H1 (cell line): ENCODE measurements at regions not wholly inside any gene's neighbourhood (a gene's known extent, or its start where the extent isn't known, plus 50 kb on each side); places are given as distances from the start of the nearest gene placed in this dataset.

Source experiments
- CTCF ChIA-PET: fragments of 300-600 bp; sonication (Branson Sonifier 250); formaldehyde crosslinking; loops from one replicate; lab custom pipeline; 2021; ENCODE audit not compliant: partially characterized antibody; lab: Charles Lee
- POLR2A ChIA-PET: fragments of 300-600 bp; sonication (Branson Sonifier 250); formaldehyde crosslinking; loops from one replicate; lab custom pipeline; 2021; ENCODE audit warnings: inconsistent platforms; ENCODE audit not compliant: partially characterized antibody; lab: Charles Lee
- DNase-seq, 2 experiments: peaks; one replicate each; pipeline versions ENCODE4 v3.0.0 to v3.0.0-alpha.2; 2010 to 2022; ENCODE audit warnings: low spot score in 2 of 2, low read depth in 1 of 2, mixed read lengths in 1 of 2
- FAIRE-seq: peaks from 2 replicates; lab custom pipeline; 2011; peaks lifted over from hg19 to GRCh38; lab: Jason Lieb, UNC
- H2AFZ ChIP-seq: 2 replicates; pipeline ENCODE4 v1.8.1; 2012; ENCODE audit warnings: low read length, inconsistent platforms
- H2AK5ac ChIP-seq: 2 replicates; pipeline ENCODE4 v1.6.1; 2013; ENCODE audit warnings: low read depth, low read length
- H2BK120ac ChIP-seq: replicated peaks from 2 replicates; pipeline ENCODE3; 2013; ENCODE audit warnings: low read depth, low read length, inconsistent platforms
- H2BK12ac ChIP-seq: 2 replicates; pipeline ENCODE4 v1.6.1; 2013; ENCODE audit warnings: low read depth, low read length
- H2BK15ac ChIP-seq: 2 replicates; pipeline ENCODE4 v1.6.1; 2013; ENCODE audit warnings: low read length
- H2BK20ac ChIP-seq: 2 replicates; pipeline ENCODE4 v1.6.1; 2013; ENCODE audit warnings: low read length
- H2BK5ac ChIP-seq: 2 replicates; pipeline ENCODE4 v1.6.1; 2013; ENCODE audit warnings: low read depth, low read length
- H3K14ac ChIP-seq: 2 replicates; pipeline ENCODE4 v1.6.1; 2013; ENCODE audit warnings: inconsistent platforms; ENCODE audit not compliant: insufficient read length
- H3K18ac ChIP-seq: 2 replicates; pipeline ENCODE4 v1.6.1; 2013; ENCODE audit warnings: low read length; ENCODE audit errors: extremely low read depth
- H3K23ac ChIP-seq: 2 replicates; pipeline ENCODE4 v1.6.1; 2013; ENCODE audit warnings: inconsistent platforms; ENCODE audit not compliant: insufficient read length
- H3K23me2 ChIP-seq: 2 replicates; pipeline ENCODE4 v1.6.1; 2013; ENCODE audit warnings: low read depth, low read length
- H3K27ac ChIP-seq: 2 replicates; pipeline ENCODE4 v1.6.1; 2011; ENCODE audit warnings: low read depth, low read length, inconsistent platforms
- H3K27me3 ChIP-seq, 4 experiments: replicated peaks in 1 of 4; 1 replicate in 1 of 4; 2 replicates in 3 of 4; pipeline versions ENCODE4 v1.6.1 to v1.8.1; 2011 to 2013; ENCODE audit warnings: low read length in 3 of 4, mild to moderate bottlenecking in 3 of 4, inconsistent platforms in 2 of 4, mixed read lengths in 2 of 4, moderate library complexity in 1 of 4; ENCODE audit not compliant: control insufficient read depth in 3 of 4, insufficient read depth in 3 of 4; ENCODE audit errors: extremely low read depth in 1 of 4
- H3K36me3 ChIP-seq, 4 experiments: 2 replicates each; pipeline versions ENCODE4 v1.6.1 to v1.8.1; 2011 to 2013; ENCODE audit warnings: mild to moderate bottlenecking in 4 of 4, low read length in 3 of 4, moderate library complexity in 2 of 4, control low read depth in 1 of 4, inconsistent platforms in 1 of 4; ENCODE audit not compliant: insufficient read depth in 4 of 4, control insufficient read depth in 2 of 4
- H3K4ac ChIP-seq: replicated peaks from 2 replicates; pipeline ENCODE3; 2013; ENCODE audit warnings: low read length, low read depth, mixed read lengths, inconsistent platforms; ENCODE audit not compliant: insufficient read length
- H3K4me1 ChIP-seq, 4 experiments: replicated peaks in 1 of 4; 1 replicate in 1 of 4; 2 replicates in 3 of 4; pipeline versions ENCODE4 v1.6.1 to v1.8.1; 2011 to 2013; ENCODE audit warnings: low read length in 3 of 4, inconsistent platforms in 2 of 4, mixed read lengths in 1 of 4; ENCODE audit not compliant: insufficient read depth in 4 of 4, control insufficient read depth in 3 of 4
- H3K4me2 ChIP-seq, 2 experiments: 2 replicates each; pipeline versions ENCODE4 v1.6.1 to v1.8.1; 2011 to 2013; ENCODE audit warnings: low read depth in 2 of 2, low read length in 2 of 2, control low read depth in 1 of 2, inconsistent platforms in 1 of 2, mild to moderate bottlenecking in 1 of 2; ENCODE audit not compliant: insufficient read depth in 1 of 2
- H3K4me3 ChIP-seq, 4 experiments: fragments of 200-600, 300-600 bp in 1 of 4; sonication (generic), shearing (Covaris generic), sonication (Bioruptor Twin) in 1 of 4; 2 replicates each; pipeline versions ENCODE4 v1.5.1 to v1.8.1; 2011 to 2016; ENCODE audit warnings: low read length in 4 of 4, low read depth in 3 of 4, control low read depth in 2 of 4, inconsistent platforms in 2 of 4, mild to moderate bottlenecking in 2 of 4, mixed read lengths in 1 of 4, moderate library complexity in 1 of 4; ENCODE audit not compliant: insufficient read depth in 2 of 4; ENCODE audit errors: extremely low read depth in 1 of 4
- H3K56ac ChIP-seq: replicated peaks from 2 replicates; pipeline ENCODE3; 2013; ENCODE audit warnings: low read depth, mild to moderate bottlenecking, mixed read lengths, low read length, inconsistent platforms; ENCODE audit not compliant: insufficient read length
- H3K79me1 ChIP-seq: 2 replicates; pipeline ENCODE4 v1.6.1; 2013; ENCODE audit warnings: low read depth, low read length, control low read depth
- H3K79me2 ChIP-seq, 2 experiments: 2 replicates each; pipeline versions ENCODE4 v1.6.1 to v1.8.1; 2012 to 2013; ENCODE audit warnings: low read length in 2 of 2, mild to moderate bottlenecking in 2 of 2, inconsistent platforms in 1 of 2; ENCODE audit not compliant: insufficient read depth in 2 of 2, control insufficient read depth in 1 of 2
- H3K9ac ChIP-seq, 4 experiments: replicated peaks in 1 of 4; 1 replicate in 1 of 4; 2 replicates in 3 of 4; pipeline versions ENCODE4 v1.6.1 to v1.8.1; 2011 to 2013; ENCODE audit warnings: low read depth in 3 of 4, low read length in 3 of 4, control low read depth in 2 of 4, mild to moderate bottlenecking in 2 of 4, moderate library complexity in 2 of 4, inconsistent platforms in 1 of 4; ENCODE audit errors: extremely low read depth in 1 of 4
- H3K9me3 ChIP-seq, 2 experiments: 2 replicates each; pipeline versions ENCODE4 v1.6.1 to v1.8.1; 2012 to 2013; ENCODE audit warnings: mild to moderate bottlenecking in 2 of 2, moderate library complexity in 2 of 2, control low read depth in 1 of 2, inconsistent platforms in 1 of 2, low read depth in 1 of 2, low read length in 1 of 2, mixed read lengths in 1 of 2; ENCODE audit not compliant: insufficient read depth in 2 of 2
- H4K20me1 ChIP-seq, 2 experiments: replicated peaks in 1 of 2; 2 replicates each; pipeline versions ENCODE3 to v1.8.1; 2011 to 2013; ENCODE audit warnings: inconsistent platforms in 2 of 2, low read length in 2 of 2, mild to moderate bottlenecking in 1 of 2; ENCODE audit not compliant: insufficient read depth in 2 of 2, control insufficient read depth in 1 of 2
- H4K5ac ChIP-seq: 2 replicates; pipeline ENCODE4 v1.6.1; 2013; ENCODE audit warnings: low read length, low read depth, mixed read lengths, inconsistent platforms; ENCODE audit not compliant: insufficient read length
- H4K8ac ChIP-seq: 2 replicates; pipeline ENCODE4 v1.8.0; 2013; ENCODE audit warnings: mild to moderate bottlenecking, moderate library complexity, low read length, inconsistent platforms; ENCODE audit not compliant: insufficient read depth; ENCODE audit errors: extremely low read depth
- H4K91ac ChIP-seq: replicated peaks from 2 replicates; pipeline ENCODE3; 2013; ENCODE audit warnings: low read length, mixed read lengths, inconsistent platforms; ENCODE audit not compliant: insufficient read length
- CBX5 ChIP-seq: fragments of 300-800, 300-1000 bp; sonication (generic); IDR thresholded peaks from 2 replicates; pipeline ENCODE4 v1.7.1; 2016; ENCODE audit warnings: antibody characterized with exemption, low read length, low read depth
- CBX8 ChIP-seq: fragments of 300-800, 300-1000 bp; sonication (generic); IDR thresholded peaks from 2 replicates; pipeline ENCODE4 v1.7.1; 2016; ENCODE audit warnings: low read depth, low read length, borderline replicate concordance
- FOSL1 ChIP-seq: IDR thresholded peaks from 2 replicates; pipeline ENCODE4 v1.6.1; 2011; ENCODE audit warnings: mild to moderate bottlenecking, low read depth, low read length, moderate library complexity; ENCODE audit not compliant: insufficient read depth
- KDM1A ChIP-seq: fragments of 200-600, 300-600 bp; sonication (generic); IDR thresholded peaks from 2 replicates; pipeline ENCODE4 v1.7.1; 2016; ENCODE audit warnings: mild to moderate bottlenecking, low read length, borderline replicate concordance
- KDM4A ChIP-seq: IDR thresholded peaks from one replicate; pipeline ENCODE4 v1.7.1; 2012; ENCODE audit warnings: low read depth, mild to moderate bottlenecking, moderate library complexity, low read length, inconsistent platforms; ENCODE audit not compliant: severe bottlenecking
- NANOG ChIP-seq: IDR thresholded peaks from 2 replicates; pipeline ENCODE4 v1.6.1; 2011; ENCODE audit warnings: low read length, low read depth, mild to moderate bottlenecking, inconsistent platforms; ENCODE audit not compliant: insufficient read depth, poor library complexity, severe bottlenecking
- RBBP5 ChIP-seq: IDR thresholded peaks from 2 replicates; pipeline ENCODE4 v1.7.1; 2012; ENCODE audit warnings: low read depth, mild to moderate bottlenecking, inconsistent platforms, low read length, moderate library complexity, borderline replicate concordance
- SIX5 ChIP-seq: IDR thresholded peaks from 2 replicates; pipeline ENCODE4 v1.6.1; 2011; ENCODE audit warnings: mild to moderate bottlenecking, low read depth, low read length
- TAF1 ChIP-seq: IDR thresholded peaks from 2 replicates; pipeline ENCODE4 v1.6.1; 2011; ENCODE audit warnings: mild to moderate bottlenecking, low read depth, low read length
- TBP ChIP-seq: IDR thresholded peaks from 2 replicates; pipeline ENCODE4 v1.6.1; 2011; ENCODE audit warnings: low read depth, low read length, improper control_type of control experiment
- ZNF274 ChIP-seq: IDR thresholded peaks from 2 replicates; pipeline ENCODE4 v1.7.0; 2012; ENCODE audit warnings: low read length, borderline replicate concordance; ENCODE audit errors: extremely low read depth
- WGBS, 2 experiments: shearing (Covaris generic) in 1 of 2; methylation state at CpG; one replicate each; pipeline versions ENCODE4 v1.1.6 to v1.1.7; 2013 to 2015; ENCODE audit warnings: low lambda C conversion rate in 2 of 2, mixed read lengths in 2 of 2, inconsistent platforms in 1 of 2, low coverage in 1 of 2, missing lambda C conversion rate in 1 of 2; ENCODE audit not compliant: insufficient replicate concordance in 2 of 2, insufficient coverage in 1 of 2, insufficient read length in 1 of 2; ENCODE audit errors: extremely low coverage in 1 of 2, missing lambda C conversion rate in 1 of 2; 5-methylcytosine and 5-hydroxymethylcytosine counted together
- TF ChIP-seq, protein P1 (sequence below): IDR thresholded peaks from 2 replicates; pipeline ENCODE4 v1.6.1; 2011; ENCODE audit warnings: low read depth, mild to moderate bottlenecking, low read length; ENCODE audit not compliant: insufficient read depth
- TF ChIP-seq, protein P2 (sequence below): IDR thresholded peaks from 2 replicates; pipeline ENCODE4 v1.6.1; 2012; ENCODE audit warnings: inconsistent platforms

DNA sequence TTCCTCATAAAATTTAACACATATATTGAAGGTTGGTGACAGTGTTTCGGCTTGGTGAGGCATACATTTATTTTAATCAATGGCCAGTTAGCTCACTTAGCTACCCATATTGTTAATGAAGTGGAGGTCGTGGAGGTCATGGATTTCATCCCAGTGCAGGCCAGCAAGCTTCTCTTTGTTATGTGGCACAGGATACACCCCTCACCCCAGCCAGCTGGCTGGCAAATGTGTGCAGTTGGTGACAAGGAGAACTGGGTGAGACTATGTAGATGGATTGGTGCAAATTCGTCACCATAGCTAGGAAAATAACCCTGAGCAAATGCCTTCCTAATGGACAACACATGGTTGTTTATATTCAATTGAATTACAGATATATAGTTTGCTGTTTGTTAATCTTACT lies 50.5 kb upstream of the FOXP2 start:
- no peaks in the 10 kb centered on the region for H3K23me2 ChIP-seq
- ChIA-PET CTCF (interaction anchor here (1.0 to 1.4 kb wide), 2 partner anchors 9 to 14 kb away, joined by 4 to 5 read pairs; no protein-coding TSS in a partner anchor), POLR2A (no interaction called here)
- no peak overlapping the region for H4K5ac ChIP-seq
- H4K8ac ChIP-seq = no peak overlapping the region
- H3K27ac ChIP-seq = no peak overlapping the region
- H2BK5ac ChIP-seq = no peak overlapping the region
- H4K91ac ChIP-seq = no peak overlapping the region
- no peak for DNase-seq
- H3K14ac ChIP-seq = no peak overlapping the region
- H2BK15ac ChIP-seq = no peak overlapping the region
- no peak overlapping the region for H3K23ac ChIP-seq
- H3K56ac ChIP-seq = no peak overlapping the region
- peaks cover 0 to 5% (median 1%) of the 10 kb centered on the region in 4 experiments; a peak in 4 of 7 replicates for H3K4me1 ChIP-seq
- no peak overlapping the region for H3K4ac ChIP-seq
- no peak overlapping the region for H3K4me2 ChIP-seq
- no peaks in the 10 kb centered on the region for H3K79me2 ChIP-seq
- H2BK120ac ChIP-seq = no peak overlapping the region
- H2AFZ ChIP-seq = no peak overlapping the region
- H3K4me3 ChIP-seq = no peak overlapping the region
- FAIRE-seq = no peak
- H2BK12ac ChIP-seq = no peak overlapping the region
- H4K20me1 ChIP-seq = no peaks in the 10 kb centered on the region
- H3K9me3 ChIP-seq = 0 out of 4 replicates have a peak, but pooled peaks cover 0 to 1% of the 10 kb centered on the region in 2 experiments
- H3K9ac ChIP-seq = no peak overlapping the region
- no peak overlapping the region for H2BK20ac ChIP-seq
- no peak overlapping the region for H3K18ac ChIP-seq
- no peaks in the 10 kb centered on the region for H3K36me3 ChIP-seq
- no peak overlapping the region for H2AK5ac ChIP-seq
- no peaks in the 10 kb centered on the region for H3K27me3 ChIP-seq
- H3K79me1 ChIP-seq = no peaks in the 10 kb centered on the region
- WGBS, 2 experiments = 54% methylated on average over 3 of the region's 3 CpGs; no CpG with 5 or more reads in 1 of the 2 experiments
- TF ChIP-seq, protein P1, sequence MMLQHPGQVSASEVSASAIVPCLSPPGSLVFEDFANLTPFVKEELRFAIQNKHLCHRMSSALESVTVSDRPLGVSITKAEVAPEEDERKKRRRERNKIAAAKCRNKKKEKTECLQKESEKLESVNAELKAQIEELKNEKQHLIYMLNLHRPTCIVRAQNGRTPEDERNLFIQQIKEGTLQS = no peak
- TF ChIP-seq KDM1A = no peak
- no peak for TF ChIP-seq NANOG
- TF ChIP-seq TAF1 = no peak
- TF ChIP-seq KDM4A = no peak
- TF ChIP-seq, protein P2, sequence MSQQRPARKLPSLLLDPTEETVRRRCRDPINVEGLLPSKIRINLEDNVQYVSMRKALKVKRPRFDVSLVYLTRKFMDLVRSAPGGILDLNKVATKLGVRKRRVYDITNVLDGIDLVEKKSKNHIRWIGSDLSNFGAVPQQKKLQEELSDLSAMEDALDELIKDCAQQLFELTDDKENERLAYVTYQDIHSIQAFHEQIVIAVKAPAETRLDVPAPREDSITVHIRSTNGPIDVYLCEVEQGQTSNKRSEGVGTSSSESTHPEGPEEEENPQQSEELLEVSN = no peak
- TF ChIP-seq CBX8 = no peak
- no peak for TF ChIP-seq ZNF274
- no peak for TF ChIP-seq SIX5
- no peak for TF ChIP-seq CBX5
- TF ChIP-seq TBP = no peak
- no peak for TF ChIP-seq FOSL1
- TF ChIP-seq RBBP5 = no peak
